ENCODE measurements at regions not wholly inside any gene's neighbourhood (a gene's known extent, or its start where the extent isn't known, plus 50 kb on each side); places are given as distances from the start of the nearest gene placed in this dataset.

GRCh38 chr9:135335691-135336181, 143.8 kb upstream of the PPP1R26 start:
- Histone ChIP-seq H3K9ac (ENCODE audit: low read length) (no peak overlapping the region), H3K27ac (ENCODE audit: low read length) (no peak overlapping the region), H4K20me1 (ENCODE audit: insufficient read depth, low read depth, low read length) (no peaks in the 10 kb centered on the region), H3K36me3 (ENCODE audit: insufficient read depth, low read length) (no peaks in the 10 kb centered on the region), H3K9me3 (ENCODE audit: low read length) (no peaks in the 10 kb centered on the region), H3K4me3 (ENCODE audit: low read length) (no peak overlapping the region), H3K4me1 (ENCODE audit: low read length) (no peaks in the 10 kb centered on the region), H3K79me2 (ENCODE audit: low read length) (no peaks in the 10 kb centered on the region), H3K4me2 (ENCODE audit: low read depth, low read length, poor library complexity, severe bottlenecking) (no peak overlapping the region), H3K9me2 (replicated peaks; ENCODE audit: insufficient read depth, low read length) (no peaks in the 10 kb centered on the region), H3K27me3 (ENCODE audit: low read length) (no peaks in the 10 kb centered on the region), H2AFZ (ENCODE audit: low read length) (no peak overlapping the region)
- DNase-seq = no peak

DNA sequence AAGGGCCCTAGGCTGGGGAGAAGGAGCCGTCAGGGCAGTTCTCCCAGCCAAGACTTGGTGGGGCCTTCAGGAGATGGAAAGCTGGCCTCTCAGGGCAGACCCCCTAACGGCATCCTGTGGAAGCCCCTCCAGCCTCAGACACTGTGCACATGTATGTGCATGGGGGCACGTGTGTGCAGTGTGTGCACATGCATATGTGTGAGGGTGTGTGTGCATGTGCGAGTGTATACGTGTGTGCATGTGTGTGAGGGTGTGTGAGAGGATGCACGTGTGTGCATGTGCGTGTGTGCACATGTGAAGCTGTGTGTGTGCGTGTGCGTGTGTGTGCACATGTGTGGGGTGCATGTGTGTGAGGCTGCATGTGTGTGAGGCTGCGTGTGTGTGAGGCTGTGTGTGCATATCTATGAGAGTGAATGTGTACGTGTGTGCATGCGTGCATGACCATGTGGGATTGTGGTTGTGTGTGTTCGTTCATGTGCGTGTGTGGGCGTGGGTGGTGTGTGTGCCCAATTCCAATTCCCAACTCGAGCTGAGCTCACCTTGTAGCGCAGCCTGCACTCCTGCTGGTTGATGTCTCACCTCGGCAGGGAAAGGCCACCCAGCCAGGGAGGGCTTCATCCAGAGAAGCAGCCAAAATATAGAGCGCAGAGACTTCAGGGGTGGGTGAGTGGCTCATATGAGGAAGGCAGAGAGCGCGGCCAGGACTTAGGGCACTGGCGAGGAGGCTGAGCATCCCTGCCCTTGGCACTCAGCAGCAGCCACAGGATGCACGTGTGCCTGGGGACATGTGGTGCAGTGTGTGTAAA, 142.7 kb upstream of the PPP1R26 start:
- no peaks in the 10 kb centered on the region for H3K4me1 ChIP-seq (ENCODE audit: low read length)
- no peaks in the 10 kb centered on the region for H3K9me2 ChIP-seq (replicated peaks; ENCODE audit: insufficient read depth, low read length)
- DNase-seq = no peak

DNA sequence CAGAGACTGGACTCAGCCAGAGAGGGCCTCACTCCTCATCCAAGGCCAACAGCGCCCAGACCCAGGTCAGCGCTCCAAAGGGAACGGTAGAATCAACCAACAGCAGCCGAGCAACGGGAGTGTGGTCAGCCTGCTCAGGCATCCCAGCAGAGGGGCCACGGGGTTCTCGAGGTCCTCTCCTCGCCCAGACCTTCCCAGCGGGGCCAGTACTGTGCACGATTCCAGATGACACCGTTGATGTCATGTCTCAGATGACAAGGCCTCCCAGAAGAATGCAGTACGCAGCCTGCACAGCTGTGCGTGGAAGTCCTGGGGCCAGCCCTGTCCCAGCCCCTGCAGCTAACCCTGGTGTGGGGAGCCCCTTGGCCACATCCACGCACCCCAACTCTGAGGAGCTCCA, 141.0 kb upstream of the PPP1R26 start:
- DNase-seq = no peak

More for the DNA sequence above, 142.7 kb upstream of the PPP1R26 start:
- Histone ChIP-seq H3K9ac (ENCODE audit: low read length) (no peak overlapping the region), H3K27me3 (ENCODE audit: low read length) (no peaks in the 10 kb centered on the region), H3K79me2 (ENCODE audit: low read length) (no peaks in the 10 kb centered on the region), H3K36me3 (ENCODE audit: insufficient read depth, low read length) (no peaks in the 10 kb centered on the region), H4K20me1 (ENCODE audit: insufficient read depth, low read depth, low read length) (no peaks in the 10 kb centered on the region), H3K27ac (ENCODE audit: low read length) (no peak overlapping the region), H2AFZ (ENCODE audit: low read length) (no peak overlapping the region), H3K4me3 (ENCODE audit: low read length) (no peak overlapping the region), H3K4me2 (ENCODE audit: low read depth, low read length, poor library complexity, severe bottlenecking) (no peak overlapping the region), H3K9me3 (ENCODE audit: low read length) (no peaks in the 10 kb centered on the region)

DNA sequence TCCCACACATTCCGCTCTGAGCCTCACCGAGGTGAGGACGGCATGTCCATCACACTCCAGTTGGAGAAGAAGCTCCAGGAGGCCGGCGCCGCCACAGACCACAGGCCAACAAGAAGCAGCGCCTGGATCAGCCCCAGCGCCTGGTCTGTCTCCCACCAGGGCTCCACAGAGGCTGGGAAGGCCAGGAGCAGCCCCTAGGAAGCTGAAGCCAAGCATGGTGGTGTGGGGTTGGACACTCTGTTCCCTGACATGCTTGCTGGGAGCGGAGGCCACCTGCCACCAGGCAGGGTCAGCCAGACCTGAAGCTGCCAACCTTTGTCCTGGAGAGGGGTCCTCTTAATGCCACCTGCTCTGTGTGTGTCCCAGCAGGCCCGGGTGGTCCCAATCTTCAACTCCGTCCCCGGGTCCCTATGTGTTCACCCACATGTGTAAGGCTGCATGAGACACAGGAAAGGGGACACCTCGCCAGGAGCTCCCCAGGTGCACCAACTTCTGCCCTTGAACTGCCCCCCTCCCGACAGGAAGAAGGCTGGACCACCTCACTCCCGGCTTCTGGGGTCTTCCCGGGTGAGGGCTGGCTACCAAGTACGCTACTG, 140.1 kb upstream of the PPP1R26 start:
- Histone ChIP-seq H4K20me1 (ENCODE audit: insufficient read depth, low read depth, low read length) (peaks cover 4% of the 10 kb centered on the region; the same call in 1 of the 2 replicates), H3K36me3 (ENCODE audit: insufficient read depth, low read length) (no peaks in the 10 kb centered on the region), H3K4me3 (ENCODE audit: low read length) (no peak overlapping the region), H3K4me1 (ENCODE audit: low read length) (no peaks in the 10 kb centered on the region), H3K4me2 (ENCODE audit: low read depth, low read length, poor library complexity, severe bottlenecking) (no peak overlapping the region), H3K79me2 (ENCODE audit: low read length) (no peaks in the 10 kb centered on the region), H2AFZ (ENCODE audit: low read length) (no peak overlapping the region), H3K9ac (ENCODE audit: low read length) (no peak overlapping the region), H3K9me2 (replicated peaks; ENCODE audit: insufficient read depth, low read length) (no peaks in the 10 kb centered on the region), H3K27ac (ENCODE audit: low read length) (no peak overlapping the region), H3K9me3 (ENCODE audit: low read length) (no peaks in the 10 kb centered on the region), H3K27me3 (ENCODE audit: low read length) (no peaks in the 10 kb centered on the region)
- DNase-seq = no peak

More for the DNA sequence above, 141.0 kb upstream of the PPP1R26 start:
- H3K27me3 ChIP-seq (ENCODE audit: low read length) = no peaks in the 10 kb centered on the region
- H3K36me3 ChIP-seq (ENCODE audit: insufficient read depth, low read length) = no peaks in the 10 kb centered on the region
- H3K4me2 ChIP-seq (ENCODE audit: low read depth, low read length, poor library complexity, severe bottlenecking) = no peak overlapping the region
- H2AFZ ChIP-seq (ENCODE audit: low read length) = no peak overlapping the region
- no peak overlapping the region for H3K4me3 ChIP-seq (ENCODE audit: low read length)
- H3K79me2 ChIP-seq (ENCODE audit: low read length) = no peaks in the 10 kb centered on the region
- H3K9me2 ChIP-seq (replicated peaks; ENCODE audit: insufficient read depth, low read length) = no peaks in the 10 kb centered on the region
- no peaks in the 10 kb centered on the region for H3K9me3 ChIP-seq (ENCODE audit: low read length)
- H3K9ac ChIP-seq (ENCODE audit: low read length) = no peak overlapping the region
- H3K4me1 ChIP-seq (ENCODE audit: low read length) = no peaks in the 10 kb centered on the region
- H3K27ac ChIP-seq (ENCODE audit: low read length) = no peak overlapping the region
- H4K20me1 ChIP-seq (ENCODE audit: insufficient read depth, low read depth, low read length) = peaks cover 4% of the 10 kb centered on the region; the same call in 1 of the 2 replicates

- H3K27me3 ChIP-seq (ENCODE audit: low read length) = no peaks in the 10 kb centered on the region
- H3K27ac ChIP-seq (ENCODE audit: low read length) = no peak overlapping the region
- no peak for DNase-seq
Observed at GRCh38 chr9:135340143-135340655, 139.4 kb upstream of the PPP1R26 start.

DNA sequence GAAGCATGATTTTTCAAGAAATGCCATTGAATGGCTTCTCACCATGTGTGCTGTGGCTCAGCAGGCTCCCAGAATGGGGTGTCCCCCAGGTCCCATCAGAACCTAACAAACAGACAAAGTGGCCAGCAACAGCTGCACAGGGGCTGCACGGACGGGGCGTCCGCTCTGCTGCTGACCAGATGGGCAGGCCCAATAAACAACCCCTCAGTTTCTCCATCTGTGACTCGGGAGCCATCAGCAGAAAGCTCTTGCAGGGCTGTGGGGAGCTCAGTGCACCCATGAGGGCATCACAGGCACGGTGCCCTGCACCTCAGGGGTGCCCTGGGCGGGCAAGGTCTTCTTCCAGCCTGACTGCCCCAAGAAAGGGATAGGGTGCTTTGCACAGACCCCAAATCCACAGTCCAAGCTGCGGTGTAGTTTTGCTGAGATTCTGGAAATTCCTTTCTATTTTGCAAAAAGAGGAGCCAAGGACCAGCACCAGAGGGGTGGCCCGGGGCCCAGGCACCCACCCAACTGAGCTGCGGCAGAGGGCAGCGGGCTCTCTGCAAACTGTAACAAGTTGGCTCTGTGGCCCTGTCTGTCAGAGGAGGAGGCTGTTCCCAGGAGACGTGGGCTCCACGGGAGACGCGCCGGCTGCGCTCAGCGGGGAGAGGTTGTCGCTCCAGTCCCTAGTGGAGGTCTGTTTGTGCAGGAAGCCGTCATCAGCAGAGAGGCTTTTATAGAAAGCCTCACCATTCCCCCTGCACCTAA, 138.7 kb upstream of the PPP1R26 start:
- Histone ChIP-seq H3K9ac (ENCODE audit: low read length) (no peak overlapping the region), H3K79me2 (ENCODE audit: low read length) (no peaks in the 10 kb centered on the region), H3K4me3 (ENCODE audit: low read length) (no peak overlapping the region), H2AFZ (ENCODE audit: low read length) (no peak overlapping the region), H3K27me3 (ENCODE audit: low read length) (no peaks in the 10 kb centered on the region), H3K4me1 (ENCODE audit: low read length) (no peaks in the 10 kb centered on the region), H3K4me2 (ENCODE audit: low read depth, low read length, poor library complexity, severe bottlenecking) (no peak overlapping the region), H3K27ac (ENCODE audit: low read length) (no peak overlapping the region), H3K9me2 (replicated peaks; ENCODE audit: insufficient read depth, low read length) (no peaks in the 10 kb centered on the region), H3K36me3 (ENCODE audit: insufficient read depth, low read length) (no peaks in the 10 kb centered on the region), H4K20me1 (ENCODE audit: insufficient read depth, low read depth, low read length) (peaks cover 4% of the 10 kb centered on the region; the same call in 1 of the 2 replicates), H3K9me3 (ENCODE audit: low read length) (no peaks in the 10 kb centered on the region)
- no peak for DNase-seq

More at GRCh38 chr9:135340143-135340655, 139.4 kb upstream of the PPP1R26 start:
- Histone ChIP-seq H3K9me3 (ENCODE audit: low read length) (no peaks in the 10 kb centered on the region), H4K20me1 (ENCODE audit: insufficient read depth, low read depth, low read length) (peaks cover 4% of the 10 kb centered on the region; the same call in 1 of the 2 replicates), H3K36me3 (ENCODE audit: insufficient read depth, low read length) (no peaks in the 10 kb centered on the region), H3K4me2 (ENCODE audit: low read depth, low read length, poor library complexity, severe bottlenecking) (no peak overlapping the region), H2AFZ (ENCODE audit: low read length) (no peak overlapping the region), H3K79me2 (ENCODE audit: low read length) (no peaks in the 10 kb centered on the region), H3K4me3 (ENCODE audit: low read length) (no peak overlapping the region), H3K9ac (ENCODE audit: low read length) (no peak overlapping the region), H3K4me1 (ENCODE audit: low read length) (no peaks in the 10 kb centered on the region), H3K9me2 (replicated peaks; ENCODE audit: insufficient read depth, low read length) (no peaks in the 10 kb centered on the region)

DNA sequence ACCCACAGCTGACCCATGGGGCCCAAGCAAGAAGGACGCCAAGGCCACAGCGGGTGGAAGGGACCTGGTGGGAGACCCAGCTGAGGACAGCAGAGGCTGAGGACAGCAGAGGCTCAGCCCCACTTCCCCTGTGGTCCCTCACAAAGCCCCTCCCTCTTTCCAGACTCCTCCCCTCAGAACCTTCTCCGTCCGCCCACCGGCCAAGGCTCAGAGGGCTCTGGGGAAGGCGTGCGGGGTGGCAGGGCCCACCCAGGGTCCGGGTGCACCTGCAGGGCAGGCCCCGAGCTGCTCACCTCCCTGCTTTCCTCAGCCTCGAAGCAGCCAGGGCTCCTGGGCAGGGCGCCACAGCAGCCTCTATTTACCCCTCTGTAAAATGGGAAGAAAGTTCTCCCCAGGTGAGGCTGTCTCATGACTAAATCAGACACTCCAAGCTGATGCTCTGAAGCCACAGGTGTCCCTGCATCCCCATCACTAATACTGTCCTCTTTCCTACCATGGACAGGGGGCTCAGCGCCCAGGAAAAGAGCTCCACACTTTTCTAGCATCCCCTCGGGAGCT, 137.9 kb upstream of the PPP1R26 start:
- no peaks in the 10 kb centered on the region for H3K36me3 ChIP-seq (ENCODE audit: insufficient read depth, low read length)
- no peak overlapping the region for H3K27ac ChIP-seq (ENCODE audit: low read length)
- no peak overlapping the region for H3K4me2 ChIP-seq (ENCODE audit: low read depth, low read length, poor library complexity, severe bottlenecking)
- no peak overlapping the region for H2AFZ ChIP-seq (ENCODE audit: low read length)
- H3K9me2 ChIP-seq (replicated peaks; ENCODE audit: insufficient read depth, low read length) = no peaks in the 10 kb centered on the region
- H3K9ac ChIP-seq (ENCODE audit: low read length) = no peak overlapping the region
- no peaks in the 10 kb centered on the region for H3K27me3 ChIP-seq (ENCODE audit: low read length)
- no peaks in the 10 kb centered on the region for H3K79me2 ChIP-seq (ENCODE audit: low read length)
- H3K4me3 ChIP-seq (ENCODE audit: low read length) = no peak overlapping the region
- peaks cover 4% of the 10 kb centered on the region; the same call in 1 of the 2 replicates for H4K20me1 ChIP-seq (ENCODE audit: insufficient read depth, low read depth, low read length)
- no peaks in the 10 kb centered on the region for H3K4me1 ChIP-seq (ENCODE audit: low read length)
- H3K9me3 ChIP-seq (ENCODE audit: low read length) = no peaks in the 10 kb centered on the region
- no peak for DNase-seq

Data from Karpas-422 (cell line).